ENCODE measurements at regions not wholly inside any gene's neighbourhood (a gene's known extent, or its start where the extent isn't known, plus 50 kb on each side); places are given as distances from the start of the nearest gene placed in this dataset.
"Not testable (repeated sequence)": the region's sequence is repeated elsewhere in the genome, so short reads cannot be mapped to it uniquely, and the experiment has no call there.

- DNase-seq, result no peak
Measured at GRCh38 chr4:18103876-18104605, 82.5 kb upstream of the LCORL start.

GRCh38 chr4:18100657-18101056 is 79.1 kb upstream of the LCORL start:
- DNase-seq, result no peak

- not testable (repeated sequence) for DNase-seq
Measured at GRCh38 chr4:18090447-18090846, 68.9 kb upstream of the LCORL start.

- DNase-seq, result no peak
Measured at GRCh38 chr4:18082236-18082635, 60.7 kb upstream of the LCORL start.

- DNase-seq, result no peak
Measured at GRCh38 chr4:18081708-18082107, 60.2 kb upstream of the LCORL start.

- DNase-seq, result no peak
Measured at GRCh38 chr4:18077808-18078207, 56.3 kb upstream of the LCORL start.

GRCh38 chr4:18075823-18076433 is 54.4 kb upstream of the LCORL start:
- peak in 1 of 2 donors; percentile 48 for DNase-seq

GRCh38 chr4:18071894-18072293 is 50.3 kb upstream of the LCORL start:
- no peak for DNase-seq
